ENCODE measurements at regions not wholly inside any gene's neighbourhood (a gene's known extent, or its start where the extent isn't known, plus 50 kb on each side); places are given as distances from the start of the nearest gene placed in this dataset.

GRCh38 chr2:59077026-59077725 is 836.1 kb upstream of the FANCL start:
- intact Hi-C loops (cut with DNase I): no loop called here
- no peak for DNase-seq
- no peak for ATAC-seq (ENCODE audit: poor library complexity)

- ATAC-seq (ENCODE audit: poor library complexity) (no peak), DNase-seq (no peak)
- intact Hi-C loops (cut with DNase I): no loop called here
Observed at GRCh38 chr2:59076079-59076619, 835.0 kb upstream of the FANCL start.

GRCh38 chr2:59074071-59074470 is 832.9 kb upstream of the FANCL start:
- ATAC-seq (ENCODE audit: poor library complexity) (no peak), DNase-seq (no peak)
- intact Hi-C loops (cut with DNase I): no loop called here

GRCh38 chr2:59073286-59073685 is 832.2 kb upstream of the FANCL start:
- no peak for ATAC-seq (ENCODE audit: poor library complexity)
- intact Hi-C loops (cut with DNase I): no loop called here
- no peak for DNase-seq

- intact Hi-C loops (cut with DNase I): no loop called here
- ATAC-seq (ENCODE audit: poor library complexity): no peak
- DNase-seq: no peak
Observed at GRCh38 chr2:59068255-59068654, 827.1 kb upstream of the FANCL start.

- no peak for ATAC-seq (ENCODE audit: poor library complexity)
- DNase-seq: no peak
- intact Hi-C loops (cut with DNase I): no loop called here
Observed at GRCh38 chr2:59066787-59067399, 825.8 kb upstream of the FANCL start.

- intact Hi-C loops (cut with DNase I): no loop called here
- no peak for ATAC-seq (ENCODE audit: poor library complexity)
- no peak for DNase-seq
Observed at GRCh38 chr2:59047373-59047995, 806.4 kb upstream of the FANCL start.

- ATAC-seq (ENCODE audit: poor library complexity): no peak
- no peak for DNase-seq
- intact Hi-C loops (cut with DNase I): no loop called here
Observed at GRCh38 chr2:59046401-59047372, 805.6 kb upstream of the FANCL start.

- ATAC-seq (ENCODE audit: poor library complexity): no peak
- intact Hi-C loops (cut with DNase I): no loop called here
- no peak for DNase-seq
Observed at GRCh38 chr2:59044736-59045135, 803.6 kb upstream of the FANCL start.

GRCh38 chr2:59041139-59041538 is 800.0 kb upstream of the FANCL start:
- ATAC-seq (ENCODE audit: poor library complexity): no peak
- intact Hi-C loops (cut with DNase I): no loop called here

GRCh38 chr2:59034837-59035236 is 793.7 kb upstream of the FANCL start:
- ATAC-seq (ENCODE audit: poor library complexity): no peak
- intact Hi-C loops (cut with DNase I): no loop called here
- DNase-seq: no peak

More at GRCh38 chr2:59041139-59041538, 800.0 kb upstream of the FANCL start:
- DNase-seq: no peak

GRCh38 chr2:59034106-59034505 is 793.0 kb upstream of the FANCL start:
- no peak for DNase-seq
- no peak for ATAC-seq (ENCODE audit: poor library complexity)
- intact Hi-C loops (cut with DNase I): no loop called here

GRCh38 chr2:59033661-59034060 is 792.5 kb upstream of the FANCL start:
- no peak for ATAC-seq (ENCODE audit: poor library complexity)
- intact Hi-C loops (cut with DNase I): no loop called here
- DNase-seq: no peak

GRCh38 chr2:59032499-59032898 is 791.4 kb upstream of the FANCL start:
- DNase-seq: no peak
- intact Hi-C loops (cut with DNase I): no loop called here
- ATAC-seq (ENCODE audit: poor library complexity): no peak

GRCh38 chr2:59029058-59029457 is 787.9 kb upstream of the FANCL start:
- peak; percentile 67 for DNase-seq
- intact Hi-C loops (cut with DNase I): no loop called here
- ATAC-seq (ENCODE audit: poor library complexity): peak; percentile 78

- intact Hi-C loops (cut with DNase I): no loop called here
- ATAC-seq (ENCODE audit: poor library complexity) (no peak), DNase-seq (no peak)
Observed at GRCh38 chr2:59027320-59027719, 786.2 kb upstream of the FANCL start.

GRCh38 chr2:59025157-59025757 is 784.1 kb upstream of the FANCL start:
- intact Hi-C loops (cut with DNase I): no loop called here
- peak; percentile 51 for ATAC-seq (ENCODE audit: poor library complexity)
- DNase-seq: peak; percentile 46

GRCh38 chr2:59021786-59022185 is 780.7 kb upstream of the FANCL start:
- no peak for DNase-seq
- ATAC-seq (ENCODE audit: poor library complexity): no peak
- intact Hi-C loops (cut with DNase I): no loop called here

All from Right ventricle myocardium superior (tissue), 1 donor.